ENCODE measurements at regions not wholly inside any gene's neighbourhood (a gene's known extent, or its start where the extent isn't known, plus 50 kb on each side); places are given as distances from the start of the nearest gene placed in this dataset.

DNA sequence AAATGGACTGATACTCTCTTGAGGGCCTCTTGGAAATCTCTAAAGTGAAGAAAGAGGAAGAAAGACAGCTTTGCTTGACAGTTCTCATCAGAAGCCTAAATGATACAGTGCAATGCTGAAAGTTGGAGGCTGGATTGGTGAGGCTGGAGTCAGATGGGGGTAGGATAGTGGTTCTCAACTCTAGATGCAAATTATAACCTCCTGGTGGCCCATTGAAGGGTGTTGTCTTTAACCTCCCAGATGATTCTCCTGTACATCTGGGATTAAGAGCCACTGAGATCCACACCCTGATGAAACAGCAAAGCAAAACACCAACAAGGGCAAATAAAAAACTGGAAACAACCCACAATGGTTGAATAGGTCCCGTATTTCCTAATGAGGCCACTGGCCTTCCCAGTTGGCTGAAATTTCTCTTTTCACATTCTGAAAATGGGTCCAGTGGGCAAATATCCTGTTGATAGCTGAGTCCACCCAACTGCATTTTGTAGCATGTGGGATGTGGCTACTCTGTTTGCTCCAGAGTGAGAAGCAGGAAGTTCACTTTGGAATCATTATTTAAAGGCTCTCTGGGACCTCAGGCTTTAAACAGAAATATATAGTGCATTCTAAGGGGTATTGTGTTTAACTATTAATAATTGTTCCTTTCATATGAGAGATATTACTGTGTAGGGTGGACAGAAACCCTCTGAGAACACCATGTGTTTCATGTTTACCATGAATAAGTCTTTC lies 208.1 kb downstream of the SOX4 start:
- no peaks in the 10 kb centered on the region for H3K9me3 Mint-ChIP-seq

DNA sequence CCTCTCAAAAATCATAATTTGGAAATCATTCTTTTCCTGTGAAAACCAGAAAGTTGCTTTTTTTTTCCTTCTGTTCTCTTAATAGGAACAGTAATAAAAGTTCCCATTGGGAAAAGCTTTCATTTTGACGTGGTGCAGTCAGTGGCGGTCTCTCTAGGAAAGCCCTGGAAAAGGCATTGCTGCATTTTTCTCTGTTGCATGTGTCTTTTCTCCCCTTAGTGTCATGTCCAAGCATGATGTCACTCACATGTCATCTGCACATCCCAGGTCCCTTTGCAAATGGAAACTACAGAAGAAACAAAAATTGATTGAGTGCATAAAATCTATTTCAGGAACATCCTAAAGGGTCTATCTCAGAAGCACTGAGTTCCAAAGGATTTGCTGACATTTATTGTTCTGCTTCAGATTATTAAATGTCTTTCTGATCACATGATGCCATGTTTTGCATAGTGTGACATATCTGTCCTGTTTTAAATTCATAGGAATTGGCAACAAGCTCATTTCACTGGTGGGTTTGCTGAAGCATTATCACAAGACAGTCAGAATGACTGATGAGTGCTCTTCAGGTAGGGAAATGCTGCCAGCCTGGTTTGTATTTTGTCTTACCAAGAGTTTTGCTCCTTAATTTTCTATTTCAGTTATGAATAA lies 208.7 kb downstream of the SOX4 start:
- Mint-ChIP-seq H3K4me1 (ENCODE audit: low read depth) (no peaks in the 10 kb centered on the region), H3K27ac (no peak overlapping the region), H3K9me3 (no peaks in the 10 kb centered on the region), H3K4me3 (no peak overlapping the region), H3K27me3 (ENCODE audit: low read depth) (no peaks in the 10 kb centered on the region), H3K36me3 (ENCODE audit: insufficient read depth in 2 of 2) (no peaks in the 10 kb centered on the region)
- no peak for DNase-seq
- no peak for ATAC-seq (replicated peaks in 1 of 2)

More for the DNA sequence above, 208.1 kb downstream of the SOX4 start:
- no peak overlapping the region for H3K4me3 Mint-ChIP-seq
- ATAC-seq (replicated peaks in 1 of 2) (no peak), DNase-seq (no peak)
- H3K27me3 Mint-ChIP-seq (ENCODE audit: low read depth), result no peaks in the 10 kb centered on the region
- H3K4me1 Mint-ChIP-seq (ENCODE audit: low read depth), result no peaks in the 10 kb centered on the region
- H3K36me3 Mint-ChIP-seq (ENCODE audit: insufficient read depth in 2 of 2), result no peaks in the 10 kb centered on the region
- H3K27ac Mint-ChIP-seq, result no peak overlapping the region

DNA sequence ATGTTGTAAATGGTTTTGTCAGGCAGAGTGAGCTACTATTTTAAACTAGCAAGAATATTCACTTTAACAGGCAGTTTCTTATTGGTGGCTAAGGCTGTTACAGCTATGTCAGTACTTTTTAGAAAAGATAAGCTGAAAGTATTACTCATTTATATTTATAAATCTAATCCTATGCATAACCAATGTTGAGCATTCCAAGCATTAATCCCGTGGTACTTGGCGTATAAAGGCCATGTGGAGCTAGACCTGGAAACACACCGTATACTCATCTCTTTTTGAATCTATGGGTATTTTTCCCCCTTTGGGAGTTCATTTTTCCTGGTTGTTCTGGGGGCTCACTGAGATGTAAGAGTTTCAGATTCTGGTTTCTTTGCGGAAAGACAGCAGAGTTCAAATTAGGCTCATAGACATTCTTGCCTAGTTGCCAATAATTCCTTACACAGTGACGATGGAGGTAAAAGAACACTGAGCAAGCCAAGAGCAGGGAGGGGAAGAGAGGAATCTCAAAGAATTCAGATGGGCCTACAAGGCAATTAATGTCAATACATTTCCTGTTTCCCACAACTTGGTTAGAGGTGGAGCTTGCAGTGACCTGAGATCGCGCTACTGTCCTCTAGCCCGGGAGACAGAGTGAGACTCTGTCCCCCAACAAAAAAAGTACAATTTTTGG lies 211.5 kb downstream of the SOX4 start:
- Mint-ChIP-seq H3K27me3 (ENCODE audit: low read depth) (no peaks in the 10 kb centered on the region), H3K27ac (no peak overlapping the region), H3K4me1 (ENCODE audit: low read depth) (no peaks in the 10 kb centered on the region), H3K9me3 (no peaks in the 10 kb centered on the region), H3K4me3 (no peak overlapping the region), H3K36me3 (ENCODE audit: insufficient read depth in 2 of 2) (no peaks in the 10 kb centered on the region)
- ATAC-seq (replicated peaks in 1 of 2) (no peak), DNase-seq (no peak)

DNA sequence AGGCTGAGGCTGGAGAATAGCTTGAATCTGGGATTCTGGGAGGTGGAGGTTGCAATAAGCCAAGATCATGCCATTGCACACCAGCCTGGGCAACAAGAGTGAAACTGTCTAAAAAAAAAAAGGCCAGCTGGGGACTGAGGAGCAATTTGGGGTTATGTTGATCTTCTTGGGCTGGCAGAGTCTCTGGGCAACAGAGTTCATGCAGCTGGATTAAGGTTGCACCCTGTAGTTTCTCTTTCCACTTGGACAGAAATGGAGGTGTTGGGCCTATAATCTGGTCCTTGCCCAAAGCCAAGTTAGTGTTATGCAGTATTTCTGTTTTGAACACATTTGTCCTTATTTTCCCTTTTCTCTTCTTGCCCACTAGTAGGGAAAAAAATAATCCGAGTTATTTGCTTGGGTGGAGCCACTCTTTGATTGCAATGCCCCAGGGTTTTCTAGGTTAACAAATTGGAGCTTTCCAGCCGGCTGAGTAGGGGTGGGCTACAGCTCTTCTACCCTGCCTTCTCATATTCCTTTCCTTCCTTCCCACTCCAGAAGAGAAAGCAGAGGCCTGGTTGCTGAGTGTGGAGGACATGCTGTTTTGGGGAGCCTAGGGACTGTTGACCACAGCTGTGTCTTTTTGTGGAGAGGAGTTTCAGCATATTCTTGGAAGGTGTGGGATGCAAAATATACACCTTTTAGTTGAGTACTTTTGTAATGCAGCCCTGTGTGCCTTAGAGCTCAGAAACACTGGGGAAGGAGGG lies 213.9 kb downstream of the SOX4 start:
- ATAC-seq (replicated peaks in 1 of 2) (no peak), DNase-seq (no peak)
- H3K4me3 Mint-ChIP-seq, result no peak overlapping the region
- no peaks in the 10 kb centered on the region for H3K36me3 Mint-ChIP-seq (ENCODE audit: insufficient read depth in 2 of 2)
- no peaks in the 10 kb centered on the region for H3K4me1 Mint-ChIP-seq (ENCODE audit: low read depth)
- no peak overlapping the region for H3K27ac Mint-ChIP-seq
- no peaks in the 10 kb centered on the region for H3K9me3 Mint-ChIP-seq
- no peaks in the 10 kb centered on the region for H3K27me3 Mint-ChIP-seq (ENCODE audit: low read depth)

DNA sequence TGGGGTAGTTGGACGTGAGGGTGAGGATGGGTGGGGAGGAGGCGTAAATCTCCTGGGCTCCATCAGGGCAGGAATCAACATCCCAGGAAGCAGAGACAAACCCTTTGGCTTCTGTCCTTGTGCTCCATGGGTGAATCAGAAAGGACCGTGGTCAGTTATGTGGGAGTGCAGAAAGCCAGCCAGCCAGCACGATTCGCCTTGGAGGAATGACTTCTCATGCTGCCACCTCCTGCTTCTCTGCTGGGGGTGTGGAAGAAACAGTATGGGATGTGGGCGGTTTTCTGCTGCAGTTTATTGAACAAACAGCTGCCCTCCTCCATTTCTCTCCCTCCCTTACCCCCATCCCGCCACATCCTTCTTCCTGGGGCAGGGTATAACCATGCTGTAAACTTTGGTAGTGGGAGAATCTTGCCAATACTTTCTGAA lies 214.5 kb downstream of the SOX4 start:
- no peaks in the 10 kb centered on the region for H3K27me3 Mint-ChIP-seq (ENCODE audit: low read depth)
- no peaks in the 10 kb centered on the region for H3K9me3 Mint-ChIP-seq
- DNase-seq, result no peak
- no peaks in the 10 kb centered on the region for H3K36me3 Mint-ChIP-seq (ENCODE audit: insufficient read depth in 2 of 2)
- H3K27ac Mint-ChIP-seq, result no peak overlapping the region
- no peaks in the 10 kb centered on the region for H3K4me1 Mint-ChIP-seq (ENCODE audit: low read depth)
- ATAC-seq (replicated peaks in 1 of 2), result no peak
- H3K4me3 Mint-ChIP-seq, result no peak overlapping the region

DNA sequence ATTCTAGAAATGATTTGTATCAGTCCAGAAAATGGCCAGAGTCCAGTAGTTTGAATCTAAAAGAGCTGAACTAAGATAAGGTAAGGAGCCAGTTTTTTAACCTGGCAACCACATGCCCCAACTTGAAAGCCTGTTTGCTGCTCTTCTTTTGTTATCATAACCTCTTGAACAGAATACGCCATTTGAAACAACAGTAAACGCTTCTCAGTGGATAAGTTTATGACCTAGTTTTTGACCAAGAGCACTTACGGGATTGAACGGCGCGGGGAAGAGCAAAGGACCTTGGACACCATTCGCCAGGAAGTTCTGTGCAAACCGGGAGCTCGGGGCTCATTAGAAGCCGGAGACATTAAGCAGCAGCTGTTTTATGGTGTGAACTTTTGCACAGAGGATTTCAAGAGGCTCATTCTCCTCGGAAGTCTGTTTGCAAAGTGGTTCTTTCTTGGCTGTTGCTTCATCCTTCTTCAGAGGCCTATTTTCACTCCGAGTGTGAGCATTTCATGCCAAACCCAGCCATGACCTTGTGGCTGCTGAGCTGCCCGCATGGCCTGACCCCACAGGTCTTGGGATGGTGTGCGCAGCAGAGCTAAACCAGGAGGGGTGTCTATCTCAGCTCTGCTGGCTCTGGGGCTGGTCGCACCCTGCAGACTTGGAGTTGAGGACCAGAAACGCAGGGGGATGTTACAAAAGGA lies 215.1 kb downstream of the SOX4 start:
- ATAC-seq (replicated peaks in 1 of 2) (no peak), DNase-seq (no peak)
- Mint-ChIP-seq H3K4me3 (no peak overlapping the region), H3K27me3 (ENCODE audit: low read depth) (no peaks in the 10 kb centered on the region), H3K27ac (no peak overlapping the region), H3K36me3 (ENCODE audit: insufficient read depth in 2 of 2) (no peaks in the 10 kb centered on the region), H3K9me3 (no peaks in the 10 kb centered on the region), H3K4me1 (ENCODE audit: low read depth) (no peaks in the 10 kb centered on the region)

DNA sequence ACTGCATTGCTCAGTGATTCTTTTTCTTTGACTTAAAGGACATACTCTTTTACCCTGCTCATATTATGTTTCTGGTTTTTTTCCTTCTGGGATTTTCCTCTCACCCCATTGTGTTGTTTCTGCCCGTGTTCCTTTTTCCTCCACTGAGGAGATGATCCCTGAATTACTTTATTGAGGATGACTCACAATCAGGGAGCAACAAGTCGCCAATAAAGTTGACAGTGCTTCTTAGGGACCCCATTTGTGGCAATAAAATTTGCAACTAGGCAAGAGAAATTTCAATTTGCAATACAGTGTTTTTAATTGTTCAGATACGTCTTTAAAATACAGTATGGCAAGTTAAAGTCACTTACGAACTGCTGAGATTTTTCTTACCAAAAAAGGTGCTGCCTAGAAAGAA lies 217.9 kb downstream of the SOX4 start:
- H3K9me3 Mint-ChIP-seq, result no peaks in the 10 kb centered on the region
- ATAC-seq (replicated peaks in 1 of 2) (no peak), DNase-seq (no peak)
- no peaks in the 10 kb centered on the region for H3K36me3 Mint-ChIP-seq (ENCODE audit: insufficient read depth in 2 of 2)
- no peak overlapping the region for H3K4me3 Mint-ChIP-seq
- no peaks in the 10 kb centered on the region for H3K4me1 Mint-ChIP-seq (ENCODE audit: low read depth)
- H3K27me3 Mint-ChIP-seq (ENCODE audit: low read depth), result no peaks in the 10 kb centered on the region
- H3K27ac Mint-ChIP-seq, result no peak overlapping the region

DNA sequence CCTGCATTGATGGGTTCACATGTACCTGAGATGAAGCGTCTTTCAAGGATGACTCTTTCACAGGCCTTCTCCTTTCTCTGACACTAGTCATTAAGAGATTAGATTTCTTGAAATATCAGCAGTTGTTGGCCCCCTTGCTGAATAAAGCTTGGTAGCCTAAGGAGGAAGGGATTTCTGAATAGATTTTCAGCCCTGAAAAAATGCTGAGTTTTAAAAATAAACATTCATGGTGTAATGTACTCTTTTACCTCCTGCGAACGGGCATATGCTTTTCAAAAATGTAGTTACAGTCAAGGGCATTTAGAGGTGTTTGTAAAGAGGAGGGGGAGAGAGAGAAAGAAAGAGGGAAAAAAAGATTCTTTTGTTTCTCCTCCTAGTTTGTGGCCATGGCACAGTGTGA lies 222.7 kb downstream of the SOX4 start:
- Mint-ChIP-seq H3K36me3 (ENCODE audit: insufficient read depth in 2 of 2) (no peaks in the 10 kb centered on the region), H3K4me1 (ENCODE audit: low read depth) (no peaks in the 10 kb centered on the region), H3K4me3 (no peak overlapping the region), H3K27ac (no peak overlapping the region), H3K9me3 (no peaks in the 10 kb centered on the region), H3K27me3 (ENCODE audit: low read depth) (no peaks in the 10 kb centered on the region)
- ATAC-seq (replicated peaks in 1 of 2), result no peak
- DNase-seq, result no peak

DNA sequence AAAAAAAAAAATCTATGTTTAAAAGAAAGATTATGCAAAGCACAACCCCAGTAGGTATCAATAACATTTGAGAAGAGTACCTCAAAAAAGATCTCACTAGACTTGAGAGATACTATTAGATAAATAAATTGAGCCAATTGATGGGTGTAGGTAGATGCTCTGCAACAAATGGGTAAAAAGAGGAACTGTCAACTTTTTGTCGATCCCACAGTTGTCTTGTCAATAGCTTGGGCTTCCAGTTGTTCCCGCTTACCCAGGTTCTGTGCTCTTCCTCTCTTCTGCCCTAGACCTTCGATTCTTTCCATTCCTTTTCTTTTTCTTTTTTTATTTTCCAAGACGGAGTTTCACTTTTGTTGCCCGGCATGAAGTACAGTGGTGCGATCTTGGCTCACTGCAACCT lies 226.9 kb downstream of the SOX4 start:
- no peaks in the 10 kb centered on the region for H3K4me1 Mint-ChIP-seq (ENCODE audit: low read depth)
- H3K4me3 Mint-ChIP-seq, result no peak overlapping the region
- no peaks in the 10 kb centered on the region for H3K27me3 Mint-ChIP-seq (ENCODE audit: low read depth)
- ATAC-seq (replicated peaks in 1 of 2) (no peak), DNase-seq (no peak)
- H3K9me3 Mint-ChIP-seq, result no peaks in the 10 kb centered on the region
- H3K36me3 Mint-ChIP-seq (ENCODE audit: insufficient read depth in 2 of 2), result no peaks in the 10 kb centered on the region
- H3K27ac Mint-ChIP-seq, result no peak overlapping the region

DNA sequence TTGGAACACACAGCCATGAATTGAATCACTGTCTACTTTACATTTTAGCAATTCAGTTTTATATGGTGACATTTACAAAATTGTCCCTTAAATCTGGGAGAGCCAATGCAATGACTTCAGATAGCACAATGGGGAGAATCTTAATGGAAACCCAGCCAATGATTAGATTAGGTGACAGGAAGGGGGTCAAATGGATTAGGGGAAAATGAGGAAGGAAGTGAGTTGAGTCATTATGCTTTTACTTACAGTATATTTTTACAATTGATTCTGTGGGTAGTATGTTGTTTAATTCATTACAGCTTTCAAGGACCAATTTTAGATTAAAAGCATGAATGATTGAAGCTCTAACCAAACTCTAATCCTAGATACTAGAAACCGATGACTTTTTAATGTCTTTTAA lies 229.8 kb downstream of the SOX4 start:
- no peak overlapping the region for H3K4me3 Mint-ChIP-seq

DNA sequence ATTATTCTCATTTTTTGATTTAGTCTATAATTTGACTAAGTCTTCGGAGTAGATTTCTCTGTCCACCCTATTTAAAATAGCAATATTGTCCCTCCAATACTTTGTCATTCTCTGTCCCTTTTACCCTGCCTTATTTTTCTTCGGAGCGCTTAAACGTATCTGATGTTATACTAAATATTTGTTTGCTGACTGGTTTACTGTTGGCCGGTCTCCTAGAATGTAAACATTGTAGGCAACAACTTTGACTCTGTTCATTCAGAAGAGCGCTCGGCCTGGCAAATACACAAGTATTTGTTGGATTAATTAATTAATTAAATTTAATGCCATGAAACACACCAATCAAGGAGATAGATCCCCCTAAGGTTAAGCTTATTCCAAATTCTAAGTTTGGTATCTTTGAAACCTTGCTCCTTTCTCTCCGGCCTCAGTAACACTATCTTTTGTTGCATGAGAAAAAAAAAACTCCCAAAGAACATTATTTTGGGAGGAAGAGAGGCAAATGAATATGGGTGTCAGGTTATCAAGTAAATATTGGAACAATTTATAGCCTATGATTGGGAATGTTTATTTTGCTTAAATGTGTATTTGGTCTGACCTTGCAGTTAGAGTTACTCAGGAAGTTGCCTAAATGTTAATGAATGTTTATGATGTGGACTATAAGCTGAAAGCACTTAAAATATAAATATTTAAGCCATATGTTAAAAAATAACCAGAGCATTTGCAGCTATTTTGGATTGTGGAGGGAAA lies 231.1 kb downstream of the SOX4 start:
- ATAC-seq (replicated peaks in 1 of 2) (no peak), DNase-seq (no peak)
- Mint-ChIP-seq H3K36me3 (ENCODE audit: insufficient read depth in 2 of 2) (no peaks in the 10 kb centered on the region), H3K27me3 (ENCODE audit: low read depth) (no peaks in the 10 kb centered on the region), H3K9me3 (peaks cover 0 to 2% of the 10 kb centered on the region in 2 donors), H3K27ac (no peak overlapping the region), H3K4me1 (ENCODE audit: low read depth) (peaks cover 25% of the 10 kb centered on the region), H3K4me3 (no peak overlapping the region)

More for the DNA sequence above, 229.8 kb downstream of the SOX4 start:
- no peaks in the 10 kb centered on the region for H3K36me3 Mint-ChIP-seq (ENCODE audit: insufficient read depth in 2 of 2)
- H3K27ac Mint-ChIP-seq, result no peak overlapping the region
- H3K4me1 Mint-ChIP-seq (ENCODE audit: low read depth), result peaks cover 18% of the 10 kb centered on the region
- peaks cover 0 to 2% of the 10 kb centered on the region in 2 donors for H3K9me3 Mint-ChIP-seq
- no peak for DNase-seq
- ATAC-seq (replicated peaks in 1 of 2), result no peak
- no peaks in the 10 kb centered on the region for H3K27me3 Mint-ChIP-seq (ENCODE audit: low read depth)

DNA sequence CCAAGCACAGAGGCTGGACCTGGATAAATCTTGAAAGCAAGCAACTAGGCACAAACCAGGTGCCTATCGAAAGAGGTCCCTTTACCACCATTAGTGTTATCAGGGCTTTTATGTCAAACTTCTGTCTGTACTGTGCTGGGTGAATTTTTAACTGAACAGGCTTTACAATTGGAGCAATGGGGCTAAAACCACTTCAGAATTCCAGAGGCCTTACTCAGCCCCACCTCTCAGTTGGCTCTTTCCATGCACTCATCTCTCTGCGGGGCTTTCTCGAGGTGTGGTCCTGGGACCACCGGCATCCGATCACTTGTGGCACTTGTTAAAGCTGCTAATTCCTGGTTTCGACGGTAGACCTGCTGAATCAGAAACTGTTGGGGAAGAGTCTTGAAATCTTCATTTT lies 232.5 kb downstream of the SOX4 start:
- Mint-ChIP-seq H3K27ac (no peak overlapping the region), H3K9me3 (peaks cover 0 to 2% of the 10 kb centered on the region in 2 donors), H3K4me1 (ENCODE audit: low read depth) (peaks cover 28% of the 10 kb centered on the region), H3K4me3 (no peak overlapping the region), H3K36me3 (ENCODE audit: insufficient read depth in 2 of 2) (no peaks in the 10 kb centered on the region), H3K27me3 (ENCODE audit: low read depth) (no peaks in the 10 kb centered on the region)
- ATAC-seq (replicated peaks in 1 of 2) (no peak), DNase-seq (no peak)
